SK-N-SH (cell line): ENCODE measurements at regions not wholly inside any gene's neighbourhood (a gene's known extent, or its start where the extent isn't known, plus 50 kb on each side); places are given as distances from the start of the nearest gene placed in this dataset.

Experiments used
- CTCF ChIA-PET: fragments of 300-600, 350-600 bp; formaldehyde crosslinking; extraction: SDS; loops from one replicate; lab custom pipeline; 2021; lab: Yijun Ruan, JAX
- POLR2A ChIA-PET: fragments of 350-600 bp; sonication (Branson Sonifier 250); formaldehyde crosslinking; extraction: SDS; loops from one replicate; lab custom pipeline; 2020; ENCODE audit warnings: antibody characterized with exemption, inconsistent platforms; lab: Yijun Ruan, JAX
- DNase-seq: peaks from one replicate; pipeline ENCODE4 v3.0.0; 2012
- H2AFZ ChIP-seq: fragments of 200-600 bp; sonication (generic); 2 replicates; pipeline ENCODE4 v1.8.1; 2016; ENCODE audit warnings: antibody characterized with exemption, mild to moderate bottlenecking, low read depth
- H3F3A ChIP-seq: fragments of 200-600 bp; sonication (generic); replicated peaks from 2 replicates; pipeline ENCODE3; 2016; ENCODE audit warnings: antibody characterized with exemption, mild to moderate bottlenecking; ENCODE audit not compliant: insufficient read depth
- H3K27ac ChIP-seq, 2 experiments: fragments of 200-500 bp in 1 of 2; fragments of 200-600 bp in 1 of 2; sonication (Bioruptor generic) in 1 of 2; sonication (generic), shearing (Covaris generic) in 1 of 2; 2 replicates each; pipeline versions ENCODE4 v1.5.1 to v1.6.1; 2014 to 2016; ENCODE audit warnings: low read depth in 2 of 2, inconsistent platforms in 1 of 2, low read length in 1 of 2, mild to moderate bottlenecking in 1 of 2, mixed read lengths in 1 of 2
- H3K27me3 ChIP-seq: fragments of 200-600 bp; sonication (generic), shearing (Covaris generic); 2 replicates; pipeline ENCODE4 v1.6.1; 2016; ENCODE audit warnings: mixed run types; ENCODE audit not compliant: insufficient read depth
- H3K36me3 ChIP-seq, 2 experiments: fragments of 200-500 bp in 1 of 2; fragments of 200-600 bp in 1 of 2; sonication (Bioruptor generic) in 1 of 2; sonication (generic) in 1 of 2; replicated peaks in 1 of 2; 2 replicates each; pipeline versions ENCODE3 to v1.5.1; 2014 to 2016; ENCODE audit warnings: low read length in 1 of 2, mild to moderate bottlenecking in 1 of 2; ENCODE audit not compliant: insufficient read depth in 2 of 2, control insufficient read depth in 1 of 2
- H3K4me1 ChIP-seq, 2 experiments: fragments of 200-500 bp in 1 of 2; fragments of 200-600 bp in 1 of 2; sonication (Bioruptor generic) in 1 of 2; sonication (generic), shearing (Covaris generic) in 1 of 2; 2 replicates each; pipeline versions ENCODE4 v1.5.1 to v1.6.1; 2014 to 2016; ENCODE audit warnings: low read depth in 1 of 2, low read length in 1 of 2, mixed run types in 1 of 2; ENCODE audit not compliant: insufficient read depth in 2 of 2, control insufficient read depth in 1 of 2
- H3K4me2 ChIP-seq: fragments of 200-600 bp; sonication (generic), shearing (Covaris generic); 2 replicates; pipeline ENCODE4 v1.6.1; 2017; ENCODE audit warnings: mixed run types
- H3K4me3 ChIP-seq, 2 experiments: fragments of 200-500 bp in 1 of 2; fragments of 200-600 bp in 1 of 2; sonication (Bioruptor generic) in 1 of 2; sonication (generic), shearing (Covaris generic) in 1 of 2; 2 replicates each; pipeline versions ENCODE4 v1.5.1 to v1.8.1; 2014 to 2016; ENCODE audit warnings: low read depth in 2 of 2, inconsistent platforms in 1 of 2, low read length in 1 of 2, mild to moderate bottlenecking in 1 of 2, mixed read lengths in 1 of 2, moderate library complexity in 1 of 2
- H3K79me2 ChIP-seq: fragments of 200-600 bp; sonication (generic); 2 replicates; pipeline ENCODE4 v1.8.1; 2017; ENCODE audit warnings: mild to moderate bottlenecking; ENCODE audit not compliant: insufficient read depth
- H3K9ac ChIP-seq: fragments of 200-600 bp; sonication (generic); 2 replicates; pipeline ENCODE4 v1.6.1; 2017; ENCODE audit warnings: mixed run types
- H3K9me2 ChIP-seq: fragments of 200-600 bp; sonication (generic); 2 replicates; pipeline ENCODE4 v1.6.1; 2017; ENCODE audit warnings: mixed run types
- H3K9me3 ChIP-seq: fragments of 200-600 bp; sonication (generic); 2 replicates; pipeline ENCODE4 v1.6.1; 2017; ENCODE audit warnings: mixed run types, mild to moderate bottlenecking, moderate library complexity
- H4K20me1 ChIP-seq: fragments of 200-600 bp; sonication (generic); 2 replicates; pipeline ENCODE4 v1.6.1; 2017; ENCODE audit warnings: mild to moderate bottlenecking, mixed run types; ENCODE audit not compliant: insufficient read depth
- ELF1 ChIP-seq: IDR thresholded peaks from 2 replicates; pipeline ENCODE4 v1.4.0; 2012
- EP300 ChIP-seq, 2 experiments: IDR thresholded peaks; 2 replicates each; pipeline versions ENCODE4 v1.4.0 to v1.6.1; 2012; ENCODE audit warnings: borderline replicate concordance in 1 of 2, low read depth in 1 of 2, low read length in 1 of 2
- EZH2phosphoT487 ChIP-seq: fragments of 200-600 bp; sonication (generic); IDR thresholded peaks from 2 replicates; pipeline ENCODE4 v1.6.1; 2017; ENCODE audit warnings: low read depth, mixed run types, mild to moderate bottlenecking, antibody characterized with exemption, moderate library complexity, borderline replicate concordance
- FOSL2 ChIP-seq: IDR thresholded peaks from 2 replicates; pipeline ENCODE4 v1.4.0; 2012; ENCODE audit warnings: low read depth, mild to moderate bottlenecking, moderate library complexity, borderline replicate concordance
- FOXM1 ChIP-seq: IDR thresholded peaks from 2 replicates; pipeline ENCODE4 v1.4.0; 2012; ENCODE audit warnings: low read depth, mild to moderate bottlenecking
- GABPA ChIP-seq: IDR thresholded peaks from 2 replicates; pipeline ENCODE4 v1.4.0; 2012; ENCODE audit warnings: low read depth, mild to moderate bottlenecking
- JUND ChIP-seq: IDR thresholded peaks from 2 replicates; pipeline ENCODE4 v1.4.0; 2012
- MEF2A ChIP-seq: IDR thresholded peaks from 2 replicates; pipeline ENCODE4 v1.4.0; 2012; ENCODE audit warnings: low read depth, borderline replicate concordance
- MXI1 ChIP-seq: IDR thresholded peaks from 2 replicates; pipeline ENCODE4 v1.6.1; 2012; ENCODE audit warnings: mild to moderate bottlenecking, low read depth, low read length, improper control_type of control experiment
- NRF1 ChIP-seq: IDR thresholded peaks from 2 replicates; pipeline ENCODE4 v1.6.1; 2012; ENCODE audit warnings: low read depth, mild to moderate bottlenecking, low read length
- PBX3 ChIP-seq: IDR thresholded peaks from 2 replicates; pipeline ENCODE4; 2012
- RCOR1 ChIP-seq: fragments of 150-350 bp; IDR thresholded peaks from 2 replicates; pipeline ENCODE4 v1.6.1; 2017; ENCODE audit warnings: antibody characterized with exemption, low read length
- RFX5 ChIP-seq: IDR thresholded peaks from 2 replicates; pipeline ENCODE4 v1.6.1; 2012; ENCODE audit warnings: mild to moderate bottlenecking, improper control_type of control experiment, low read length
- TAF1 ChIP-seq: IDR thresholded peaks from 2 replicates; pipeline ENCODE4 v1.6.1; 2012; ENCODE audit warnings: low read depth, mild to moderate bottlenecking, low read length, moderate library complexity, borderline replicate concordance
- TCF12 ChIP-seq: IDR thresholded peaks from 2 replicates; pipeline ENCODE4 v1.4.0; 2012
- TEAD4 ChIP-seq: IDR thresholded peaks from 2 replicates; pipeline ENCODE4 v1.4.0; 2012; ENCODE audit warnings: mild to moderate bottlenecking, borderline replicate concordance; ENCODE audit not compliant: insufficient read depth
- USF1 ChIP-seq: IDR thresholded peaks from 2 replicates; pipeline ENCODE4 v1.4.0; 2012; ENCODE audit warnings: low read depth, borderline replicate concordance
- WGBS: methylation state at CpG from one replicate; pipeline ENCODE4 v1.1.6; 2017; ENCODE audit warnings: low lambda C conversion rate; 5-methylcytosine and 5-hydroxymethylcytosine counted together
- TF ChIP-seq, protein P1 (sequence below): IDR thresholded peaks from 2 replicates; pipeline ENCODE4 v1.4.0; 2012; ENCODE audit warnings: low read depth, borderline replicate concordance
- TF ChIP-seq, protein P2 (sequence below): fragments of 150-350 bp; IDR thresholded peaks from 2 replicates; pipeline ENCODE4 v1.6.1; 2016; ENCODE audit warnings: mild to moderate bottlenecking, low read depth, low read length
- TF ChIP-seq, protein P3 (sequence below): IDR thresholded peaks from 2 replicates; pipeline ENCODE4 v1.4.0; 2012; ENCODE audit warnings: low read depth

DNA sequence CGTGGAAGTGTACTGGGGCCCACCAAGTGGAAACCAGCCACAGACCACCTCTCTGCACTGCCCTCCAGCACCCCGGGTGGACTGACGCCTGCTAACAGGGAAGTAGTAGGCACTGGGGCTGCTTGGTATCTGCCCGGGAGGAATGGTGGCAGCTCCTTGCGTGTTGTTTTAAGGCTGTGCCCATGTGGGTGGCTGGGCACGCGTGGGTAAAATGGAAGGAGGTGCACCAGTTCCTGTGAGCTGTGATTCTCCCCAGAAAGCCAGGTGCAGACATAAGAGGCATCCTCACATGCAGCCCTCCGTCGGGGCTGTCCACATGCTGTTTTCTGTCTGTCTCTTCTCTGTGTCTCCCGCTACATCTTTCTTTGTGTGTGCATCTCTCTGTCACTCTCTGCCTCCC is 122.3 kb downstream of the ENGASE start:
- 52% methylated on average over 9 of the region's 10 CpGs for WGBS
- POLR2A ChIA-PET: no interaction called here
- peaks cover 24% of the 10 kb centered on the region for H3K27me3 ChIP-seq
- no peak overlapping the region for H3K9ac ChIP-seq
- no peak overlapping the region for H2AFZ ChIP-seq
- CTCF ChIA-PET: interaction anchor here (1.1 to 25.7 kb wide), 6 partner anchors 9 to 198 kb away, joined by 3 to 1340 read pairs (median 14); no protein-coding TSS in a partner anchor
- H3K27ac ChIP-seq: no peak overlapping the region
- no peaks in the 10 kb centered on the region for H3F3A ChIP-seq
- no peak overlapping the region for H3K4me2 ChIP-seq
- no peak for TF ChIP-seq FOSL2
- TF ChIP-seq EZH2phosphoT487: no peak
- no peak for TF ChIP-seq RCOR1
- TF ChIP-seq, protein P1, sequence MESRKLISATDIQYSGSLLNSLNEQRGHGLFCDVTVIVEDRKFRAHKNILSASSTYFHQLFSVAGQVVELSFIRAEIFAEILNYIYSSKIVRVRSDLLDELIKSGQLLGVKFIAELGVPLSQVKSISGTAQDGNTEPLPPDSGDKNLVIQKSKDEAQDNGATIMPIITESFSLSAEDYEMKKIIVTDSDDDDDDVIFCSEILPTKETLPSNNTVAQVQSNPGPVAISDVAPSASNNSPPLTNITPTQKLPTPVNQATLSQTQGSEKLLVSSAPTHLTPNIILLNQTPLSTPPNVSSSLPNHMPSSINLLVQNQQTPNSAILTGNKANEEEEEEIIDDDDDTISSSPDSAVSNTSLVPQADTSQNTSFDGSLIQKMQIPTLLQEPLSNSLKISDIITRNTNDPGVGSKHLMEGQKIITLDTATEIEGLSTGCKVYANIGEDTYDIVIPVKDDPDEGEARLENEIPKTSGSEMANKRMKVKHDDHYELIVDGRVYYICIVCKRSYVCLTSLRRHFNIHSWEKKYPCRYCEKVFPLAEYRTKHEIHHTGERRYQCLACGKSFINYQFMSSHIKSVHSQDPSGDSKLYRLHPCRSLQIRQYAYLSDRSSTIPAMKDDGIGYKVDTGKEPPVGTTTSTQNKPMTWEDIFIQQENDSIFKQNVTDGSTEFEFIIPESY: no peak
- no peak for TF ChIP-seq RFX5
- no peak for TF ChIP-seq TCF12
- TF ChIP-seq ELF1: no peak
- TF ChIP-seq, protein P2, sequence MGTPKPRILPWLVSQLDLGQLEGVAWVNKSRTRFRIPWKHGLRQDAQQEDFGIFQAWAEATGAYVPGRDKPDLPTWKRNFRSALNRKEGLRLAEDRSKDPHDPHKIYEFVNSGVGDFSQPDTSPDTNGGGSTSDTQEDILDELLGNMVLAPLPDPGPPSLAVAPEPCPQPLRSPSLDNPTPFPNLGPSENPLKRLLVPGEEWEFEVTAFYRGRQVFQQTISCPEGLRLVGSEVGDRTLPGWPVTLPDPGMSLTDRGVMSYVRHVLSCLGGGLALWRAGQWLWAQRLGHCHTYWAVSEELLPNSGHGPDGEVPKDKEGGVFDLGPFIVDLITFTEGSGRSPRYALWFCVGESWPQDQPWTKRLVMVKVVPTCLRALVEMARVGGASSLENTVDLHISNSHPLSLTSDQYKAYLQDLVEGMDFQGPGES: no peak
- no peak for TF ChIP-seq USF1
- TF ChIP-seq TEAD4: no peak
- TF ChIP-seq FOXM1: no peak
- no peak for TF ChIP-seq EP300 (IDR thresholded peaks at IDR 0.05; ENCODE audit: borderline replicate concordance in 1 of 2, low read depth in 1 of 2, low read length in 1 of 2)
- TF ChIP-seq GABPA: no peak
- TF ChIP-seq MEF2A: no peak
- TF ChIP-seq NRF1: no peak
- no peak for TF ChIP-seq JUND
- TF ChIP-seq, protein P3, sequence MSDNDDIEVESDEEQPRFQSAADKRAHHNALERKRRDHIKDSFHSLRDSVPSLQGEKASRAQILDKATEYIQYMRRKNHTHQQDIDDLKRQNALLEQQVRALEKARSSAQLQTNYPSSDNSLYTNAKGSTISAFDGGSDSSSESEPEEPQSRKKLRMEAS: no peak
- TF ChIP-seq TAF1: no peak
- no peak for TF ChIP-seq PBX3
- TF ChIP-seq MXI1: no peak
- no peaks in the 10 kb centered on the region for H3K36me3 ChIP-seq
- H3K4me1 ChIP-seq: peaks cover 0 to 2% of the 10 kb centered on the region in 2 experiments; a peak in 1 of 4 replicates
- H3K79me2 ChIP-seq: no peaks in the 10 kb centered on the region
- H3K9me3 ChIP-seq: no peaks in the 10 kb centered on the region
- peaks cover 8% of the 10 kb centered on the region for H4K20me1 ChIP-seq
- DNase-seq: no peak
- no peaks in the 10 kb centered on the region for H3K9me2 ChIP-seq
- H3K4me3 ChIP-seq: no peak overlapping the region
